ENCODE measurements at regions not wholly inside any gene's neighbourhood (a gene's known extent, or its start where the extent isn't known, plus 50 kb on each side); places are given as distances from the start of the nearest gene placed in this dataset.

DNA sequence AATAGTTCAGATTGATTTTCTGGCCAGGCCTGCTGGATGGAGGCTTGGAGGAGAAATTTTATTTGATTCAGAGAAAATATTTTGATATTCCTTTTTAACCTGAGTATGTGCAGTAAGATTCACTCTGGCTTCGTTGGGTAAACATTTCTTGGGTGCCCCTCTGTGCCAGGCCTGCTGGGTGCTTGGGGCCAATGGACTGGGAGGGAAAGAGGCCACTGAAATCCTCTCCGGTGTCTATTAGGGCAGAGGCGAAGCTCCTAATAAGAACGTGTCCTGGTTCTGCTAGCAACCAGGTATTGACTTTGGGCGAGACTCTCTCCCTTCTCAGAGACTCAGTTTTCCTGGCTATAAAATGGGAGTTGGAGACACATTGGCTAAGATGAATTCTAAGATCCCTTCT, 122.5 kb downstream of the CYLD start:
- no peak for DNase-seq

DNA sequence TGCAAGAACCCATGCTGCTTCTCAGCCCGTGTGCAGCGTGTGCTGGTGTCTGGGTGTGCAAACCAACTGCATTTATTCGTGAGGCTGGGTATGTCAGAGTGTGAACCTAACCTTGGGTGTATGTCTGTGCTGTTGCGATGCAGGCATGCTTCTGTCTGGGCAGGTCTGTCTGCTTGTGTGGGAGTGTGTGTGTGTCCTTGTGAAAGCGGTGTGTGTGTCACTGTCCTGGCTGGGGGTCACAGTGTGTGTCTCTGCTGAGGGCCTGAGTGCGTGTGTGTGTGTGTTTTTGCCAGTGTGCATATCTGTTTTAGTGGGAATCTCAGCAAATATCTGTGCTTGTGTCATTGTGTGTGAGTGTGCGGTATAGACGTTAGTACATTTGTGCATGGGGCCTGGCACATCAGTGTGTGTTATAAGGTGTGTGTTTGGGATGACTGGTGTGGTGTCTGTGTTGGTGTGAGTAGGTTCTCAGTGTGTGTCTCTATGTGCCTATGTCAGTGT, 121.8 kb downstream of the CYLD start:
- no peak for DNase-seq

DNA sequence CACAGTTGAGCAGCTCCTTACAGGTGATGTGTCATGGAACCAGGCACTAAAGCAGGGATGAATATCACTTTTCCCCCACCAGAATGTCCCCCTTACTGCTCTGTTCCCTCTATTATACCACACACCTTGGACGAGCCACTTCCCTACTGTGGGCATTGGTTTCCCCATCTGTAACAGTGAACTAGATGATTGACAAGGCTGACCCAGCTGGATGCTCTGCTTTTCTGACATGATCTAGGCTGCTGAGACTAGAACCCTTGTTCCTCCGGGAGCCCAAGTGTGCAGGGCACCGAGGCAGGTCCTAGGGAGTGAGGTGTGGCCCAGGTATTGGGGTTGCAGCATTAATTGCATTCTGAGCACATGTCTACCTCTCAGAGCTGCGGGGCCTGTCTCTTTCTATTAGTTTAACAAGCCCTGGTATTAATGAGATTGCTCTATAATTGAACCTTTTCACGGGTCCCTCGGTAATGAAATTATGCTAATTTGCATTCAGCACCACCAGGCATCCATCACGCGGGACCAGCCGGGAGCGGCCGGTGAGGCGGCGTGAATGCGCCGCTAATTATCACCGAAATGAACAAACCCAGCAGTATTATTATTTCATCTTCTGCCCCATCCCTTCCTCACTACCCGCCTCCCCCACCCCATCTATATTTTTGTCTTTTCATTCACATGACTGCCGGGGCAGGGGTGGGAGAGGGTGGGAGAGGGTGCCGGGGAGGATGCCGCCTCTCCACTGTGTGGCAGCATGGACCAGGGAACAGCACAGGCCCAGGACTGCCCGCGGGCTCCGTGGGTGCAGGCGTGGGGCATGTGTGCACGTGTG, 121.1 kb downstream of the CYLD start:
- DNase-seq: no peak

DNA sequence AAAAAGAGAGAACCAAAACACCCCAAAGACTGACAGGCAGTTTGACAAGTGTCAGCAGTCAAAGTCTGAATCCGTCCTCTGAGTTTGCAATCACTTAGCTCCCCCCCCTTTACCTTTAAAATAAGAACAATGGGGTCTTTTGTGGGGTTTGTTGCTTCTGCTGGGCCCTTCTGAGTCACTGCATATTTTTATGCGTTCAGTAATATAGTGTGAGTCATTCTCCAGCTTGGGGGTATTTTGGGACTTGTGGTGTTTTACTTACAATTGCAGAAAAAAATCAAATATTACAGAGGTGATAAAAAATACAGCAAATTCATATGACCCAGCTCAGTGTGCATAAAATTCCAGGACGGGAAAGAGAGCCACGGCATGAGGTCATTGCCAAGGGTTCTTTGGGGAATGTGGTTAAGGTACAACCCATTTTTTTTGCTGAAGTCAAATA, 120.1 kb downstream of the CYLD start:
- no peak for DNase-seq

DNA sequence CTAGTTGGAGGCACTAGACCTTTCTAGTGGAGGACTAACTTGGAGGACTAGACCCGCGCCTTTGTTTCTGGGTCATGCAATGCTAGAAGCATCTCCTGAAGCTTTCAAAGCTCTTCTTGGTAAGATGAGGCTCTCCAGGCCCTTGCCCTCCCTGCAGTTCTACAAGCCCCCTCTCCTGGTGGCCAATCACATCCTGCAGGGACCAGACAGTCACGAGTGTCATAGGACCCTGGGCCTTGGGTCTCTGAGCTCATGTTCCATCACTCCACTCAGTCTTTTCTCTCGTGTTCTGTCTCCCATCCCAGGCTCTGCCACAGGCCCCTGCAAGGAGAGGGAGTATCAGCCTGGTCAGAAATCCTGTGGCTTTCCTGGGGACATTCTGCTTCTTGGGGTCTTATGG, 119.6 kb downstream of the CYLD start:
- DNase-seq: no peak

DNA sequence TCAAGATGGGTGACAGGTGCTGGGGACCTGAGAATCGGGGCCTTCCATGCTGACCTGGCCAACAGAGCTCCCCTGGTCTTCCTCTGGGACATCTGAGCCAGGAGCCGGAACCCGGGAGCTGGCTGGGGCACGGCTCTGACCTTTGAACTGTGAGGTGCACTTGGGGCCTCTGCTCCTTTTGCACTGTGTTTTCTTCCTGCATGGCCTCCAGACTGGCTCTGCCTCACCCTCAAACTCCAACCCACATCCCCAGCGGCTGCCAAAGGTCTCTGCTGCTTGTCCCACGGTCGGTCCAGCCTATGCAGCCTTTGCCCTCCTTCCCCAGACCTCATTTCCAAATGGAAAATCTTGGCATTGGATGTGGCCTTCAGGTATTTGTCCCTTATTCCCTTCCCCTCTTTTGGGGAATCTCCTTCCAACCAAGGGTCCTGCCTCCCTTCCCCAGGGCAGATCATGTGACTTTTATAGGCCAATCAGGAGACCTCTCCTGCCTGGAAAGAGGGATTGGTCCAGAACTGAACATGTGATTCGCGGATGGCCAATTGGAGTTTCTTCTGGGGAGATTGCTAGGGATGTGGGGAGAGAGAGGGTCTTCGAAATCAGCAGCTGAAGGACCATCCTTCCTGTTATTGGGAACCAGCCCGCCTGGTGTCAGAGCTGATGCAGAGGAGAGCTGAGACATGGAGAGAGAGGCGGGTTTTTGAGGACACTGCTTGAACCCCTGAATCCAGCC, 117.9 kb downstream of the CYLD start:
- no peak for DNase-seq

DNA sequence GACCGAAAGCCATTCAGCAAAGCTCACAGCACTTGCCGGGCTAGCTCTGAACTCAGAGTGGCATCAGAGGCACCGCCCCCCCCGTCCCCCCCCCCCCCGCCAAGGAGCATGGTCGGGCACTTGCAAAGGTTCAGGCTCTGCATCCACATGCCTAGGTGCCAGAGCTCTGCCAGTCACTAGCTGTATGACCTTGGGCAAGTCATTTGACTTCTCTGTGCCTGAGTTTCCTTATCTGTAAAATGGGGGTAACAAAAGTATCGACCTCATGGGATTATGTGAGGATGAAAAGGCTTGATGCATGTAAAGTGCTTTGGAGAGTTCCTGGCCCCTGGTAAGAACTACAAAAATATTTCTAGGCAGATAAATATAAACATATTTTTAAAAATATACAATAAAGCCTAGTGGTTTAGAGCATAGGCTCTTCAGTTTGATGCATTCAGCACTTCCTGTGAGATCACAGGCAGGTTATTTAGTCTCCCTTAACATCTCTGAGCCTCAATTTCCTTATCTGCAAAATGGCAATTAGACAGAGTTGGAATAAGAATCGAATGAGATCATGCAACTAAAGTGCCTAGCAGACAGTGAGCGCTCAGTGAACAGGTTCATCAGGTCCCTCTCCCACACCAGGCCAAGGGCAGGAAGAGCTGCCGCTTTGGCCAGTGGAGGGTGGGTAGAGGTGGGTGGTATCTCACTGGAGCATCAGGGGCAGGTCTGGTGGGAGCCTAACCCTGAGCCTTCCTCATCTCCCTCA, 117.2 kb downstream of the CYLD start:
- DNase-seq: no peak

DNA sequence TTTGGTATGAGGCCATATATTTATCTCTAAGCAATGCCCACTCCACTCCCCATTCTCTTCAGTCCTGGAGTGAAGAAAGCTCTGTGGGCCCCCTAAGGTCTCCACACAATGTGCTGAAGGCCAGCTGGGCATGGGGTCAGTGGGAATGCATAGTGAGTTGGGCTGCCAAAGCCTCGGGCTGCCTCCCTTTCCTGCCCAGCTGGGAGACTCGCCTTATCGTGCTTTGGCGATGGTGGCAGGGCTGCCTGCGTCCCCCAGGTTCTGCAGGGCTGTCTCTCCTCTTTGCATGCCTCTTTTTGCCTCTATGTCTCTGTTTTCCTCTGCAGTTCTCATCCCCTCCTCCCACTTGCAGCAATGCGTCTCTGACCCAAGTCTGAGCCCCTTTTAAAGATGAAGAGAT, 116.5 kb downstream of the CYLD start:
- no peak for DNase-seq

DNA sequence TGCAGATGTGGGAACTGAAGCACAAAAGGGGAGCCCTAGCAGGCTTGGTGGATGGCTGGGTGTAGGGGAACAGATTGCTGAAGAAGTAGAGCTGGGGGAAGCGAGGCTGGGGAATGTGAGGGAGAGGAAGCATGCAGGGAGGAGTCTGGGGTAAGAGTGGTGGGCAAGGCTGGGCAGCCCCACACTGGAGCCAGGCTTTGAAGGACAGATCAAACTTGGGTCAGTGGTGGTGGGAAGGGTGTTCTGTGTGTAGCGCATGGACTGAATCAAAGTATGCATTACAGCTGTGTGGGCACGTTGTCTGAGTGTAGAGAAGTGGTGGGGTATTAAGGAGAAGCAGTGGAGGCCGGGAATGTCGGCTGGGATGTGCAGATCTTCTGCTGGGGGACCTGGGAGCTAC, 116.0 kb downstream of the CYLD start:
- DNase-seq: no peak

DNA sequence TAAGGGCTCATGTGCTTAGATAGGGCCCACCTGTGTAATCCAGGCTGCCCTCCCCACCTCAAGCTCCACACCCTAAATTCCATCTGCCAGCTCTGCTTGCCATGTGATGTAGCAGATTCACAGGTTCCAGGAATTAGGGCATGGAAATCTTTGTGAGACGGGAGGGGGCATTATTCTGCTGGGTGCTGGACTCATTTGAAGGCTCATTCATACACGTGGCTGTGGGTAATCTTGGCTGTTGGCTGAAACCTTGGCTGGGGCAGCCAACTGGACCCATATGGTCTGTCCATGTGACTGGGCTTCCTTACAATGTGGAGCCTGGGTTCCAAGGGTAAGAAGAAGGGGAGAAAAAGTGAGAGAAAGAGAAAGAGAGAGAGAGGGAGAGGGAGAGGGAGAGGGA, 115.1 kb downstream of the CYLD start:
- DNase-seq: peak; percentile 22 to 55

DNA sequence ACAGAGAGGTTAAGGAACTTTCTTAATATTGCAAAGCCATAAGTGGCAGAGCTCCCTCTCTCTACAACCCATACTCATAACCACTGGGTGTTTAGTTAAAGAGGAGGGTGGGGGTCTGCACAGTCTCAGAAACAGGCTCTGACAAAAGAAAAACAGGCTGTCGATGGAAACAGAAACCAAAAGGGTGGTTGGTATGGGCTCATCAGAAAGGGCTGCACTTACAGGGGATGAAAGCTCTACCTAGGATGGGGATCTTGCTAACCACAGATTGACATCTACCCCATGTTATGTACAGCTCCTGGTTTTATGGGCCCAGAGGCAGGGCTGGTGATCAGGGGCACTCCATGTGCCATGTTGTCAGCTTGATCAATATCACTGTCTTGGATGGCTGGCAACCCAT, 111.4 kb downstream of the CYLD start:
- no peak for DNase-seq
